Colonic mucosa (tissue), 4 donors: ENCODE measurements at regions not wholly inside any gene's neighbourhood (a gene's known extent, or its start where the extent isn't known, plus 50 kb on each side); places are given as distances from the start of the nearest gene placed in this dataset.

Experiments
- DNase-seq: peaks from one replicate; pipeline ENCODE4 v3.0.0-alpha.2; 2020
- H3K27ac ChIP-seq: fragments of 200-600 bp; one replicate; pipeline ENCODE4 v1.8.0; 2021
- H3K27me3 ChIP-seq: fragments of 200-600 bp; one replicate; pipeline ENCODE4 v1.8.0; 2021
- H3K36me3 ChIP-seq: fragments of 200-600 bp; one replicate; pipeline ENCODE4 v1.8.0; 2021
- H3K4me1 ChIP-seq: fragments of 200-600 bp; one replicate; pipeline ENCODE4 v1.8.0; 2021; ENCODE audit warnings: mild to moderate bottlenecking
- H3K4me3 ChIP-seq: fragments of 200-600 bp; one replicate; pipeline ENCODE4 v1.8.0; 2021
- H3K9ac ChIP-seq, 2 donors: one replicate each; pipeline ENCODE4 v1.7.0; 2013; ENCODE audit warnings: control low read depth in 2 of 2, low read depth in 2 of 2, low read length in 2 of 2
- H3K9me3 ChIP-seq: fragments of 200-600 bp; one replicate; pipeline ENCODE4 v1.8.0; 2021
- CTCF ChIP-seq: fragments of 200-600 bp; IDR thresholded peaks from one replicate; pipeline ENCODE4 v1.8.0; 2022; ENCODE audit warnings: antibody characterized with exemption, mild to moderate bottlenecking
- intact Hi-C: fragments of 100-400 bp; cut with DNase I; formaldehyde crosslinking; loops from one replicate; pipeline ENCODE4 v1.14.1; 2022
- donor health status: healthy.
- donor health status: DM: no; HTN: no; CAD: no.
- donor health status: DM: no; HTN: no; CAD: no.

DNA sequence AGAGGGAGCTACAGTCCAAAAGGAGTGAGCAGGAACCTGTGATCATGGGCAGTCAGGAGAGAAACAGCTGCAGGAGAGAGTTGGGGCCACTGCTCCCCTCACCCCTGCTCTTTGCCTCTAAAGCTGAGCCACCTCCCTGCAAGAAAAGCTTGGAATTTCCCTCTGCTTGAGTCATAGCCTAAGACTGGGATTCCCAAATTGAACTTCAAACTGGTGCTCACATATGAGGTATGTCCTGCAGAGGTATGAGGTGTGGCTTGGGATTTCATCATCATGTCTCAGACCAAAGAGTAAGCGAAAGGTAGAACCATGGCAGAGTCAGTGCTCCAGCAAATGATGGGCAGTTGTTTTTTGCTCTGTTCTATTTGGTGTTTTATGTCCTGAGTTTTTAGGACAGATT lies 237.1 kb upstream of the NRP1 start:
- H3K36me3 ChIP-seq, result no peaks in the 10 kb centered on the region
- no peak for TF ChIP-seq CTCF
- no peak overlapping the region for H3K27ac ChIP-seq
- no peaks in the 10 kb centered on the region for H3K9me3 ChIP-seq
- no peaks in the 10 kb centered on the region for H3K27me3 ChIP-seq
- intact Hi-C loops, result no loop called here
- no peak overlapping the region for H3K9ac ChIP-seq
- H3K4me3 ChIP-seq, result no peak overlapping the region
- H3K4me1 ChIP-seq, result no peaks in the 10 kb centered on the region
- no peak for DNase-seq

- Histone ChIP-seq H3K4me3 (no peak overlapping the region), H3K36me3 (no peaks in the 10 kb centered on the region), H3K27ac (no peak overlapping the region), H3K9me3 (no peaks in the 10 kb centered on the region), H3K27me3 (no peaks in the 10 kb centered on the region), H3K9ac (no peak overlapping the region), H3K4me1 (no peaks in the 10 kb centered on the region)
- no peak for DNase-seq
- TF ChIP-seq CTCF, result no peak
- intact Hi-C loops, result no loop called here
Observed at GRCh38 chr10:33570495-33570894, 236.0 kb upstream of the NRP1 start.

DNA sequence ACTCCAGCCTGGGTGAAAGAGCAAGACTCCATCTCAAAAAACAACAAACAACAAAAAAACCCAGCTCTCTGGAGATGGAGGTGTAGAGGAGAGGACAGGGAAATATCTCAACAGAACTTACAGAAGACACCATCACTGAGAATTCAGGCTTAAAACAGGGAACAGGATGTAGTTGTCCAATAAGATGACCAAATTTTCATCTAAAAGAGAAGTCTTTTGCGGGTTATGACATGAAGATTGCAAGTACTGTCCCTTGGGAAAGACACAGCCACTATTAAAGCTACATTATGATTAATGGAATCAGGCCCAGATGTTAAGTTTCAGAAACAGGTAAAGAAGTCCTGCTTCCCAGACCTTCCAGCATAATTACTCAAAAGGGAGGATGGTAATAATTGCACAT lies 235.2 kb upstream of the NRP1 start:
- Histone ChIP-seq H3K4me1 (no peaks in the 10 kb centered on the region), H3K9me3 (no peaks in the 10 kb centered on the region), H3K4me3 (no peak overlapping the region), H3K9ac (no peak overlapping the region), H3K36me3 (no peaks in the 10 kb centered on the region), H3K27ac (no peak overlapping the region), H3K27me3 (no peaks in the 10 kb centered on the region)
- no peak for TF ChIP-seq CTCF
- no peak for DNase-seq
- intact Hi-C loops, result no loop called here

DNA sequence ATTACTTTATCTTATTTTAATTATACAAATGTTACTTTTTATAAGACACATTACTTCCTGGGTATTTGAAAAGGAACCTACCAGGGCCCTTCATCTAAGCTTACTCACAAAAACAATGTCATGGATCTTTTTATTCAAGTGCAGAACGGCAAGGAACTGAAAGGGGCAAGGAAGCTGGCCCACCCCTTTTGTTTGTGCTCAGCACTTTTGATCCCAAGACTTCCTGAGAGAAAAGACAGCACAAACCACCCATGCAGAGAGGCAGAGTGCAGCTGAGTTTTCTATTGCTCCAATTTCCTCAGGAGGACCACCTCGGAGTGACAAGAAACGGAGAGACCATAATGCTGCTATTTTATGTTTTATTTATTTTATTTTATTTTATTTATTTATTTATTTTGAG lies 232.0 kb upstream of the NRP1 start:
- no peaks in the 10 kb centered on the region for H3K27me3 ChIP-seq
- H3K9me3 ChIP-seq, result no peaks in the 10 kb centered on the region
- TF ChIP-seq CTCF, result no peak
- intact Hi-C loops, result no loop called here
- H3K27ac ChIP-seq, result no peak overlapping the region
- H3K4me3 ChIP-seq, result no peak overlapping the region
- no peak for DNase-seq
- H3K36me3 ChIP-seq, result no peaks in the 10 kb centered on the region
- H3K4me1 ChIP-seq, result no peaks in the 10 kb centered on the region
- no peak overlapping the region for H3K9ac ChIP-seq

DNA sequence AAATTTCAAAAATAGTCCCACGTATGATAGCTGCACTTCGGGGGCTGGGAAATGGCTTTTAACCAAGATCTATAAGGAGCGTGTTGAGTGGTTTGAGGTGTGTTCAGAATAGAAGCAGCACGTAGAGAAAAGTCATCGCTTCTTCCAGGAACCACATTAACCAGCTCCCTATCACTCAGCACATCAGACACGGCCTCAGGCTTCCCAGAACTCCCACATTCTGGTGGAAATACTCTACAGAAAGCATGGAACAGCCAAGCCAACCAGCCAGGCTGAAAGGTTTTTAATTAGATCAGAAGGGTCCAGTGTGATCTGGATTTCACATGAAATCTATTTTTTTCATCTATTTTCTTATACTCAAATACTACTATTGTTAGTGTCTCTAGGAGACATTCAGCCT lies 231.5 kb upstream of the NRP1 start:
- no peak for DNase-seq
- Histone ChIP-seq H3K27me3 (no peaks in the 10 kb centered on the region), H3K9ac (no peak overlapping the region), H3K9me3 (no peaks in the 10 kb centered on the region), H3K4me1 (no peaks in the 10 kb centered on the region), H3K36me3 (no peaks in the 10 kb centered on the region), H3K27ac (no peak overlapping the region), H3K4me3 (no peak overlapping the region)
- TF ChIP-seq CTCF, result no peak
- intact Hi-C loops, result no loop called here

GRCh38 chr10:33565231-33565630 lies 230.8 kb upstream of the NRP1 start:
- no peak overlapping the region for H3K9ac ChIP-seq
- TF ChIP-seq CTCF, result no peak
- H3K4me3 ChIP-seq, result no peak overlapping the region
- H3K36me3 ChIP-seq, result no peaks in the 10 kb centered on the region
- H3K9me3 ChIP-seq, result no peaks in the 10 kb centered on the region
- no peaks in the 10 kb centered on the region for H3K4me1 ChIP-seq
- H3K27me3 ChIP-seq, result no peaks in the 10 kb centered on the region
- intact Hi-C loops, result no loop called here
- H3K27ac ChIP-seq, result no peak overlapping the region
- DNase-seq, result no peak
